ENCODE measurements at regions not wholly inside any gene's neighbourhood (a gene's known extent, or its start where the extent isn't known, plus 50 kb on each side); places are given as distances from the start of the nearest gene placed in this dataset.

DNA sequence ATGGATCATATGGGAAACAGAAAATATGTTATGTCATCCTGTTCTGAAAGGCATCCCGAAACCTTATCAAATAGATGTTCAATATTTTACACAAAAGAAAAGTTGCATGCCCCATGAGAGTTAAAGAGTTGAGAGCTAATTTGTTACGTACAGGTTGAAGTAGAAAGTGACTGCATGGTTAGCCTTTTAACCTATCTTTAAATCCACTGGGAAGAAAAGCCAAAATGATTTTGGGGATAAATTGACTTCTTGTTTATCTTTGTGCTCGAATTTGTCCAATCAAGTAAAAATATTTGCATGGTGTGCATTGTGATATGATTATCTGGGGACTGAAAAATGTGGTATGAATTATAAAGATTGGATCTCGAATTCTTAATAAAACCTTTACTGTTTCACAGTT is 230.1 kb downstream of the POSTN start:
- no peak for FAIRE-seq
- intact Hi-C loops (cut with micrococcal nuclease; ENCODE audit: unreplicated experiment): no loop called here
- Histone ChIP-seq H3K4me3 (replicated peaks in 1 of 3; ENCODE audit: insufficient read depth in 1 of 3, low read depth in 2 of 3, low read length in 3 of 3) (no peak overlapping the region), H2AFZ (ENCODE audit: low read length) (no peak overlapping the region), H3K27me3 (ENCODE audit: control insufficient read depth in 1 of 2, insufficient read depth in 2 of 2, low read length in 2 of 2) (no peaks in the 10 kb centered on the region), H3K9ac (ENCODE audit: insufficient read depth, low read depth, low read length) (no peak overlapping the region), H3K27ac (ENCODE audit: extremely low read length, insufficient read depth, low read length) (no peak overlapping the region), H3K79me2 (ENCODE audit: insufficient read depth, low read length) (no peaks in the 10 kb centered on the region), H3K4me2 (ENCODE audit: low read depth, low read length) (no peak overlapping the region), H3K9me3 (ENCODE audit: low read length) (no peaks in the 10 kb centered on the region), H3K4me1 (ENCODE audit: insufficient read depth, low read length) (no peaks in the 10 kb centered on the region), H4K20me1 (ENCODE audit: insufficient read depth, low read length) (no peaks in the 10 kb centered on the region), H3K36me3 (replicated peaks in 1 of 2; ENCODE audit: control insufficient read depth in 1 of 2, insufficient read depth in 2 of 2, low read length in 2 of 2) (no peaks in the 10 kb centered on the region)
- WGBS (ENCODE audit: low lambda C conversion rate): 3% methylated on average over 4 of the region's 4 CpGs
- ATAC-seq: no peak
- TF ChIP-seq ZNF335 (CRISPR knock-in tag; IDR thresholded peaks at IDR 0.05) (no peak), ZSCAN29 (CRISPR knock-in tag; conservative IDR thresholded peaks at IDR 0.05) (no peak), MTA3 (CRISPR knock-in tag; IDR thresholded peaks at IDR 0.05) (no peak), CBX1 (IDR thresholded peaks at IDR 0.05; ENCODE audit: low read depth) (no peak), PHF21A (CRISPR knock-in tag; IDR thresholded peaks at IDR 0.05) (no peak), ZNF788 (CRISPR knock-in tag; IDR thresholded peaks at IDR 0.05; ENCODE audit: borderline replicate concordance) (no peak), DR1 (CRISPR knock-in tag; IDR thresholded peaks at IDR 0.05) (no peak), GATAD1 (CRISPR knock-in tag; IDR thresholded peaks at IDR 0.05) (no peak), U2AF1 (optimal IDR thresholded peaks at IDR 0.05; ENCODE audit: low read depth, low read length) (no peak), ZNF260 (CRISPR knock-in tag; IDR thresholded peaks at IDR 0.05; ENCODE audit: borderline replicate concordance, low read depth) (no peak), GPN1 (CRISPR knock-in tag; IDR thresholded peaks at IDR 0.05; ENCODE audit: borderline replicate concordance) (no peak), ZFP90 (CRISPR knock-in tag; IDR thresholded peaks at IDR 0.05; ENCODE audit: borderline replicate concordance) (no peak), ZKSCAN1 (IDR thresholded peaks at IDR 0.05; ENCODE audit: low read length) (no peak), ZBTB2 (CRISPR knock-in tag; IDR thresholded peaks at IDR 0.05; ENCODE audit: low read depth) (no peak)
- TF ChIP-seq, protein P1, sequence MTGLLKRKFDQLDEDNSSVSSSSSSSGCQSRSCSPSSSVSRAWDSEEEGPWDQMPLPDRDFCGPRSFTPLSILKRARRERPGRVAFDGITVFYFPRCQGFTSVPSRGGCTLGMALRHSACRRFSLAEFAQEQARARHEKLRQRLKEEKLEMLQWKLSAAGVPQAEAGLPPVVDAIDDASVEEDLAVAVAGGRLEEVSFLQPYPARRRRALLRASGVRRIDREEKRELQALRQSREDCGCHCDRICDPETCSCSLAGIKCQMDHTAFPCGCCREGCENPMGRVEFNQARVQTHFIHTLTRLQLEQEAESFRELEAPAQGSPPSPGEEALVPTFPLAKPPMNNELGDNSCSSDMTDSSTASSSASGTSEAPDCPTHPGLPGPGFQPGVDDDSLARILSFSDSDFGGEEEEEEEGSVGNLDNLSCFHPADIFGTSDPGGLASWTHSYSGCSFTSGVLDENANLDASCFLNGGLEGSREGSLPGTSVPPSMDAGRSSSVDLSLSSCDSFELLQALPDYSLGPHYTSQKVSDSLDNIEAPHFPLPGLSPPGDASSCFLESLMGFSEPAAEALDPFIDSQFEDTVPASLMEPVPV (CRISPR knock-in tag; IDR thresholded peaks at IDR 0.05): no peak
- in situ Hi-C loops (cut with HindIII; ENCODE audit: extremely low pct_ligation_motif_present, low pct_unique_long_range_greater_than_20kb): no loop called here
- CTCF ChIA-PET (ENCODE audit: low intra/inter-chr PET ratio, low total read pairs): no interaction called here
- BruUV-seq (replicated peaks): no TSS peak
- POLR2A ChIA-PET: no interaction called here
- DNase-seq (ENCODE audit: low spot score): no peak

Data from HepG2 (cell line).